HCEC 1CT (cell line): ENCODE measurements at regions not wholly inside any gene's neighbourhood (a gene's known extent, or its start where the extent isn't known, plus 50 kb on each side); places are given as distances from the start of the nearest gene placed in this dataset.
"Not testable (repeated sequence)": the region's sequence is repeated elsewhere in the genome, so short reads cannot be mapped to it uniquely, and the experiment has no call there.

Experiments
- DNase-seq: peaks from one replicate; pipeline ENCODE4 v3.0.0-alpha.2; 2017

- no peak for DNase-seq
These were observed 160.9 kb upstream of the AHI1 start for GRCh38 chr6:135658481-135658880.

DNA sequence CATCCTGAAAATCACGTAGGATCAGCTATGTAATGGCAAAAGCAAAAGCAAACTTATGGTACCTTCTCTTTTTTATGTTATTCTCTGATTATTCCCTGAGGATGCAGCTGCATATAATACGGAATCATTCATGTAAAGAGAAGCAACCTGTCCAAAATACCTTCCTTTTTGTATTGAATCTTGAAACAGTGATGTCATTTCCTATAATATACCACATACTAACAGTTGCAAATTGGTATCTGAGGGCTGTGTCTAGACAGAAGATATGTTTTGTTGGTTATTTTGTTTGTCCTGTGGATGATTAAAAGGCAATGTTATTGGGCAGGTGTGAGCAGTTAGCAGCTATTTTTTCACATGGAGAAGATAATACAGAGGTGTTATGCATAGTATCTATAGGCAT lies 161.4 kb upstream of the AHI1 start:
- DNase-seq, result no peak

DNA sequence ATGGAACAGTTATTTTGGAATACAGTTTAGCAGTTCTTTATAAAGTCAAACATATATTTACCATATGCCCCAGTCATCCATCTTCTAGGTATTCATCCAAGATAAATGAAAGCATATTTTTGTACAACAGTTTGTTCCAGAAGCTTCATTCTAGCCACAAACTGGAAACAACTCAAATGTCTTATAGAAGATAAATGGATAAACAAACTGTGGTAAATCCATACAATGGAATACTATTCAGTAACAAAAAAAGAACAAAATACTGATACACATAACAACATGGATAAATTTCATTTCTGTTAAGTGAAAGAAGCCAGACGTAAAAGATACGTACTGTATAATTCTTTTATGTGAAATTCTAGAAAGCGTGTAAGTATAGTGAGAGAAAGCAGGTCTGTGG lies 167.0 kb upstream of the AHI1 start:
- no peak for DNase-seq

DNA sequence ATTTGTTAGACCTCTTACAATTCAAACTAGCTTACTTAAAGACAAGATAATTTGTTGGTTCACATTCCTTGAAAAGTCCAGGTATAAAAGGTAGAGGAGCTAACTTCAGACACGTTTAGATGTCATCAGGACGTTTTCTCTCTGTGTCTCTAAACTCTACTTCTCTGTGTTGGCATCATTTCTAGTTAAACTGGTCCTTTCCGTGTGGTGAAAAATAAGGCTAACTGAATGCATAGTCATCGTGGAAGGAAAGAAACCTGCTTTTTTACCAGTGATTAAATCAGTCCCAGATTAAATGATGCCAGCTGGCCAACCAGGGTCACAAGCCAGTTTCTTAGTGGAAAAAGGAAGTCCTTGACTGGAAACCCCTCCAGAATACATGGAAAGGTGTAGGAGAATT lies 168.4 kb upstream of the AHI1 start:
- no peak for DNase-seq

- DNase-seq, result peak; percentile 43
These were observed 170.3 kb upstream of the AHI1 start for GRCh38 chr6:135667691-135668455.

DNA sequence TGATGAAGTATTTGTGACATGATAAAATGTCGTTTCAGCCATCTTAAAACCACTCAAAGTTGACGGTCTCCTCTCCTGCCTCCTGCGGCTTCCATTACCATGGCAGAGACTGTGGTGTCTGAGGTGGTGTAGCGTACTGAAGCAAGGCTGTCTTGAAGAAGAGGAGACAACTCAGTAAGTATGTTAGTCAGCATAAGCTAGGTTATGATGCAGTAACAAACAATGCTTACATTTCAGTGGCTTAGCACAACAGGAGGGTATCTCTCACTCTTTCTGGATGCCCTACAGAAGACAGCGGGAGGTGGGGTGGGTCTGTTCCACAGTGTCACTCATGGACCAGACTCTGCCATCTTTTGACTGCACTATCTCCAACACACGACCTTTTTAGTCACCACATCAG lies 174.7 kb upstream of the AHI1 start:
- DNase-seq, result no peak

- no peak for DNase-seq
These were observed 176.2 kb upstream of the AHI1 start for GRCh38 chr6:135673501-135674309.

- no peak for DNase-seq
These were observed 176.5 kb upstream of the PDE7B start for GRCh38 chr6:135675026-135675425.

GRCh38 chr6:135675862-135676261 lies 175.6 kb upstream of the PDE7B start:
- DNase-seq, result peak; percentile 34

DNA sequence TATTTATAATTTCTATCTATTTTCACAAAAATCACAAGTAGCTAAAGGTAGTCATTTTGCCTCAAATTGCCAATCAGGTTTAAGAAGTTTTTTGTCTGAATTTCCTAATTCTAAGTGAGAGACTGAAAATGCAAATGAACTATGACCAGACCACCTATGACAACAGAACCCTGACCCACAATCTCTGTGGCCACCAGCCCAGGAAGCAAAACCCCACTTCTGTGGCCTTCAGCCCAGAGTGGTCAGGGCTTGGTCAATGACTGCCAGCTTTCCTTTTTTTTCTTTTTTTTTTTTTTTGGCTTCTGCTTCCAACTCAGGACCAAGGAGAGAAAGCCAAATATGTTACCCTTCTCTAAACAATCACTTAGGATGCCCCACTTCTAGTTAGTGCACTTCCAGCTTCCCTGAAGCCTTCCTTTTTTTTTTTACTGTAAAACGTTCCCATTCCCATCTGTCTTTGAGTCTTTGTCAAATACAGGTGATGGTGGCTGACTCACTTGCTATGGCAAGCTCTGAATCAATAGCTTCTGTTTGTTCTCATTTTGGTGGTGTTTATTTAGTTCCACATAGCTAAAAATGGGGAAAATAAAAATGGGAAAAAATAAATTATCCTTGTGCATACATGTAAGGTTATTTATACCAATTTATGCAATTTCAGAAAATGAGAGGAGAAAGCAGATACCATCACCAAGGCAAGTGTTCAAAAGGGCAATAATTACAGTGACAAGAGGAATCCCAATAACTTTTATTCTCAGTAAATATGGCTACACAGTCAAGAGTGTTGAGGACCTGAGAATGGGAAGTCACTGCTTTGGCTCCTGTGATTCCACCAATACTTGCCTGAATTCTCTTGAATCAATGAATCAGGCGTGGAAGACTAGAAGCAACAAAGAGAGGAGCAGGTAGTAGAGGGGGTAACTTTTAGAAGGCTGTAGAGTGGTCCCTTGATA lies 170.3 kb upstream of the PDE7B start:
- DNase-seq, result no peak

DNA sequence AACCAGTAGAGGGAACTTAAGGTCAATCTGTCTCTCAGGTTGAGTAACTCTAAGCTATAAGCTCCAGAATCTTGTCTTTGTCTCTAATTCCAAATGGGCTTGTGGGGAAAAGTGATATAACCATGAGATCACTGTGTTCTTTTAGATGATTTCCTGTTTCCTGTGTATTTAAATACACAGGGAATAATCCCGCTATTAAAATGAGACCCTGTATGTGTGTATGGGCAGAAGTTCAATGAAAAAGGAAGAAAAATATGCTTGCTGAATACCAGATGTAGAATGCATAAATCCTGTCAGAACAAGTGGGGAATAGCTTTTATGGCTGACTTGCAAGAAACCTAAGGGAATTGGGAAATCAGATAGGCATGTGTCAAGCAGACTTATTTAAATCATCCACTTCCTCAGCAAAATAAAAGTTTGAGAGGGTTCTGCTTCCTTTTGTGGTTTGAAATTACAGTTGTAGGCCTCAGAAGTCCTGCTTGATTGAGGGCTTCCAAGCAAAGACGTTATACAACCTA lies 164.7 kb upstream of the PDE7B start:
- peak; percentile 44 for DNase-seq

- DNase-seq, result not testable (repeated sequence)
These were observed 163.0 kb upstream of the PDE7B start for GRCh38 chr6:135688476-135688875.

DNA sequence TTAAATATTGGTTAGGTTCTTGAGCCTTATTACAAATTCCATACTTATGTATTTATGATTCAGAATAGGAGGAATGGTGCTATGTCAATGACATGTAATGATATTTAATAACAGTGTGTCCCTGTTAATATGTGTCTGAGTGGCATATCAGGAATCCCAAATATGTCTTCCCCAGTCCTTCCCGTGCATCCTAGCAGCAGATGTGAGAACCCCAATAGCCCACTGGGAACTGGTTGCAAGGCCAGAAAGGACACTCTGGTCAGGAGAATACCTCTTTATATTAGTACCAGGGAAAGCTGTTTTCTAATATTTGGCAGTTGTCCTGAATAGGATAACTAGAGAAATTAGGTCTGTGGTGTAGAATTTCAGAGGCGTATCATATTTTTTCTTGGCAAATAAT lies 159.1 kb upstream of the PDE7B start:
- no peak for DNase-seq

DNA sequence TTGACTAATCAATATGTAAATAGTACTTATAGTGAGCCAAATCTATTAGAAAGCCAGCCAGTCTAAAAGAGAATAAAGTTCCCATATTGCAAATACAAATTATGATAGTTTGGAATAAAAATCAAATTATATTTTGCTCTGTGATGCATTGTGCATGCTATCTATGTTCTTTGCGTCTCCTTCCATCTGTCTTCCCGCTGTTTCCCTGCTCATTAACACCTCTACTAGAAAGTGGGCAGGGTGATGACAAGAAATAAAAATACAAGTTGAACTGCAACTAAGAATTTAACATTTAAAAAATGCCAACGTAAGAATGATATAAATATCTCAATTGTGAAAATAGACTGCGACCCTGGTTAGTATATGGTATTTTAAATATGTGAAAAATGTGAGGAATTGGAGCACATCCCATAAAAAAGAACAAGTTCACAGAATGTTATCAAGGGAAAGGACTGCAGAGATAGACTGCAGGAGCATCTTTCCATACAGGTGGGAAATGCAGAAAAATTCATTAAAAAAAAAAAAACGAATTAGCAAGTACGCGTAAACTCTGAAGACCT lies 157.6 kb upstream of the PDE7B start:
- DNase-seq, result no peak

- no peak for DNase-seq
These were observed 151.8 kb upstream of the PDE7B start for GRCh38 chr6:135699705-135700104.

- no peak for DNase-seq
These were observed 150.1 kb upstream of the PDE7B start for GRCh38 chr6:135701426-135701825.

GRCh38 chr6:135703007-135703406 lies 148.5 kb upstream of the PDE7B start:
- DNase-seq, result no peak

GRCh38 chr6:135703621-135704020 lies 147.9 kb upstream of the PDE7B start:
- no peak for DNase-seq

- no peak for DNase-seq
These were observed 144.1 kb upstream of the PDE7B start for GRCh38 chr6:135707426-135707825.

DNA sequence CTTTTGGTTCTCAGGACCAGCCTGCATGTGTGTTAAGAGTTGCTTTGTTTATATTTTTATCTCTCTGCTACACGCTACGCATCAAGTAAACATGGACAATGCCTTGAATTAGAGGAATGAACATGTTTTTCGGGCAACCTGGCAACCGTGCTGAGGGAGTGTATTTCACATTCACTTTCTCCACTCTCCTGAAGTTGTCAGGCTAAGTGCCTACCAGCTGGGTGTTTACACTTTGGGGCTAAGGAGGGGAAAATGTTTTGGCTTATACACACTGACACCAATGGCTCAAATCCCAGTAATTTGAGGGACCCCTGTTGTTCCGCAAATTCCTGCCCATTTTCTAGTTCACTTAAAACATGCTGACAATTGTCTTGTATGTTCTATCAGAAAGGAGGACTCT lies 141.5 kb upstream of the PDE7B start:
- no peak for DNase-seq

GRCh38 chr6:135722190-135722589 lies 129.3 kb upstream of the PDE7B start:
- DNase-seq, result peak; percentile 20

GRCh38 chr6:135722679-135723078 lies 128.8 kb upstream of the PDE7B start:
- DNase-seq, result peak; percentile 95

- DNase-seq, result no peak
These were observed 122.9 kb upstream of the PDE7B start for GRCh38 chr6:135728589-135728988.
